HG03457 (cell line): ENCODE measurements at regions not wholly inside any gene's neighbourhood (a gene's known extent, or its start where the extent isn't known, plus 50 kb on each side); places are given as distances from the start of the nearest gene placed in this dataset.

ENCODE experiments used
- ATAC-seq: cut with Tn5 transposase; IDR thresholded peaks from one replicate; pipeline ENCODE4 v1.9.1; 2021; ENCODE audit warnings: moderate number of reproducible peaks; ENCODE audit not compliant: unreplicated experiment

GRCh38 chr2:236884569-236885175 lies 201.0 kb upstream of the COPS8 start:
- ATAC-seq = no peak

GRCh38 chr2:236886456-236886855 lies 199.2 kb upstream of the COPS8 start:
- ATAC-seq = no peak

GRCh38 chr2:236887531-236887930 lies 198.2 kb upstream of the COPS8 start:
- ATAC-seq = no peak

- ATAC-seq = no peak
Measured at GRCh38 chr2:236887953-236888793, 197.5 kb upstream of the COPS8 start.

- ATAC-seq = no peak
Measured at GRCh38 chr2:236888794-236889780, 196.6 kb upstream of the COPS8 start.

GRCh38 chr2:236889791-236890704 lies 195.6 kb upstream of the COPS8 start:
- no peak for ATAC-seq

- ATAC-seq = no peak
Measured at GRCh38 chr2:236892721-236893120, 193.0 kb upstream of the COPS8 start.

GRCh38 chr2:236894791-236895190 lies 190.9 kb upstream of the COPS8 start:
- no peak for ATAC-seq

GRCh38 chr2:236895497-236895896 lies 190.2 kb upstream of the COPS8 start:
- ATAC-seq = no peak

GRCh38 chr2:236896688-236897087 lies 189.0 kb upstream of the COPS8 start:
- no peak for ATAC-seq

- no peak for ATAC-seq
Measured at GRCh38 chr2:236899146-236899545, 186.5 kb upstream of the COPS8 start.

GRCh38 chr2:236899950-236900640 lies 185.6 kb upstream of the COPS8 start:
- ATAC-seq = no peak

GRCh38 chr2:236901956-236902355 lies 183.7 kb upstream of the COPS8 start:
- ATAC-seq = no peak

GRCh38 chr2:236903978-236904377 lies 181.7 kb upstream of the COPS8 start:
- ATAC-seq = no peak

GRCh38 chr2:236904389-236905263 lies 181.1 kb upstream of the COPS8 start:
- ATAC-seq = no peak

GRCh38 chr2:236905976-236906375 lies 179.7 kb upstream of the COPS8 start:
- no peak for ATAC-seq

- ATAC-seq = no peak
Measured at GRCh38 chr2:236908439-236909192, 177.1 kb upstream of the COPS8 start.

- ATAC-seq = no peak
Measured at GRCh38 chr2:236909193-236909504, 176.5 kb upstream of the COPS8 start.
